H9 (cell line): ENCODE measurements at regions not wholly inside any gene's neighbourhood (a gene's known extent, or its start where the extent isn't known, plus 50 kb on each side); places are given as distances from the start of the nearest gene placed in this dataset.

Experiments
- DNase-seq: peaks from one replicate; pipeline ENCODE4 v3.0.0-alpha.2; 2017
- H2AFZ ChIP-seq: one replicate; pipeline ENCODE4 v1.6.1; 2013; ENCODE audit warnings: mild to moderate bottlenecking, low read length, control low read depth, moderate library complexity
- H2AK5ac ChIP-seq: 2 replicates; pipeline ENCODE4 v1.6.1; 2013; ENCODE audit warnings: low read length, control low read depth, mixed read lengths; ENCODE audit not compliant: insufficient read length
- H2BK120ac ChIP-seq: one replicate; pipeline ENCODE4 v1.6.1; 2013; ENCODE audit warnings: low read depth, mild to moderate bottlenecking, low read length, control low read depth, inconsistent platforms; ENCODE audit not compliant: poor library complexity, severe bottlenecking
- H2BK12ac ChIP-seq: 2 replicates; pipeline ENCODE4 v1.6.1; 2013; ENCODE audit warnings: low read length, control low read depth, mixed read lengths, low read depth; ENCODE audit not compliant: insufficient read length
- H2BK15ac ChIP-seq: 2 replicates; pipeline ENCODE4 v1.6.1; 2013; ENCODE audit warnings: low read depth, low read length, control low read depth
- H2BK20ac ChIP-seq: one replicate; pipeline ENCODE4 v1.6.1; 2013; ENCODE audit warnings: low read depth, mild to moderate bottlenecking, low read length, control low read depth, inconsistent platforms; ENCODE audit not compliant: poor library complexity, severe bottlenecking
- H2BK5ac ChIP-seq: 2 replicates; pipeline ENCODE4 v1.6.1; 2013; ENCODE audit warnings: low read length, control low read depth, mixed read lengths; ENCODE audit not compliant: insufficient read length
- H3K14ac ChIP-seq: 2 replicates; pipeline ENCODE4 v1.6.1; 2013; ENCODE audit warnings: low read length, control low read depth; ENCODE audit not compliant: insufficient read depth
- H3K18ac ChIP-seq: 2 replicates; pipeline ENCODE4 v1.6.1; 2013; ENCODE audit warnings: low read depth, mild to moderate bottlenecking, mixed read lengths, low read length, control low read depth; ENCODE audit not compliant: insufficient read length
- H3K23ac ChIP-seq: 2 replicates; pipeline ENCODE4 v1.6.1; 2013; ENCODE audit warnings: low read length, control low read depth, mixed read lengths, low read depth; ENCODE audit not compliant: insufficient read length
- H3K23me2 ChIP-seq: 2 replicates; pipeline ENCODE4 v1.6.1; 2013; ENCODE audit warnings: low read depth, mild to moderate bottlenecking, mixed read lengths, low read length, control low read depth; ENCODE audit not compliant: insufficient read length, poor library complexity, severe bottlenecking
- H3K27ac ChIP-seq: 2 replicates; pipeline ENCODE4 v1.5.1; 2013; ENCODE audit warnings: low read length, control low read depth, mixed read lengths, low read depth; ENCODE audit not compliant: insufficient read length
- H3K27me3 ChIP-seq: 2 replicates; pipeline ENCODE4 v1.6.1; 2013; ENCODE audit warnings: low read length, control low read depth, inconsistent platforms; ENCODE audit not compliant: insufficient read depth
- H3K4ac ChIP-seq: 2 replicates; pipeline ENCODE4 v1.6.1; 2013; ENCODE audit warnings: low read depth, mild to moderate bottlenecking, control low read depth, inconsistent platforms, low read length, moderate library complexity
- H3K4me1 ChIP-seq: 2 replicates; pipeline ENCODE4 v1.6.1; 2013; ENCODE audit warnings: low read length, control low read depth, inconsistent platforms; ENCODE audit not compliant: insufficient read depth
- H3K4me2 ChIP-seq: 2 replicates; pipeline ENCODE4 v1.6.1; 2013; ENCODE audit warnings: low read length, control low read depth, mixed read lengths; ENCODE audit not compliant: insufficient read length, insufficient read depth
- H3K56ac ChIP-seq: 2 replicates; pipeline ENCODE4 v1.6.1; 2013; ENCODE audit warnings: low read depth, mild to moderate bottlenecking, mixed read lengths, low read length, control low read depth; ENCODE audit not compliant: insufficient read length
- H3K79me1 ChIP-seq: 2 replicates; pipeline ENCODE4 v1.6.1; 2013; ENCODE audit warnings: low read depth, mild to moderate bottlenecking, moderate library complexity, low read length, control low read depth, inconsistent platforms; ENCODE audit not compliant: insufficient read depth, poor library complexity, severe bottlenecking
- H3K79me2 ChIP-seq: 2 replicates; pipeline ENCODE4 v1.6.1; 2013; ENCODE audit warnings: low read length, control low read depth, inconsistent platforms; ENCODE audit not compliant: insufficient read depth
- H3K9ac ChIP-seq: 2 replicates; pipeline ENCODE4 v1.6.1; 2013; ENCODE audit warnings: low read length, control low read depth, mixed read lengths; ENCODE audit not compliant: insufficient read length; ENCODE audit errors: extremely low read depth
- H3K9me3 ChIP-seq: one replicate; pipeline ENCODE4 v1.6.1; 2013; ENCODE audit warnings: low read depth, low read length, inconsistent platforms; ENCODE audit not compliant: control insufficient read depth
- H3T11ph ChIP-seq: one replicate; pipeline ENCODE4 v1.6.1; 2013; ENCODE audit warnings: mild to moderate bottlenecking, low read length, control low read depth, inconsistent platforms
- H4K20me1 ChIP-seq: one replicate; pipeline ENCODE4 v1.6.1; 2013; ENCODE audit not compliant: control insufficient read depth, insufficient read length, insufficient read depth
- H4K5ac ChIP-seq: 2 replicates; pipeline ENCODE4 v1.6.1; 2013; ENCODE audit warnings: low read depth, mild to moderate bottlenecking, mixed read lengths, low read length, control low read depth; ENCODE audit not compliant: insufficient read length
- H4K8ac ChIP-seq: replicated peaks from 2 replicates; pipeline ENCODE4 v1.6.1; 2013; ENCODE audit warnings: low read length, control low read depth, mixed read lengths, low read depth; ENCODE audit not compliant: insufficient read length
- H4K91ac ChIP-seq: 2 replicates; pipeline ENCODE4 v1.6.1; 2013; ENCODE audit warnings: low read depth, mild to moderate bottlenecking, moderate library complexity, mixed read lengths, low read length, control low read depth; ENCODE audit not compliant: insufficient read length
- H3K27ac Mint-ChIP-seq, 3 experiments: 2 replicates in 2 of 3; 3 replicates in 1 of 3; pipeline ENCODE4 v1.8.0; 2020 to 2021; ENCODE audit warnings: mixed read lengths in 3 of 3, mild to moderate bottlenecking in 1 of 3, moderate library complexity in 1 of 3
- H3K27me3 Mint-ChIP-seq: 2 replicates; pipeline ENCODE4 v1.8.0; 2021; ENCODE audit warnings: low read depth, mild to moderate bottlenecking, moderate library complexity, mixed read lengths
- H3K36me3 Mint-ChIP-seq, 3 experiments: 2 replicates in 2 of 3; 3 replicates in 1 of 3; pipeline ENCODE4 v1.8.0; 2020 to 2021; ENCODE audit warnings: low read depth in 3 of 3, mixed read lengths in 3 of 3; ENCODE audit not compliant: insufficient read depth in 1 of 3
- H3K4me1 Mint-ChIP-seq, 2 experiments: 2 replicates each; pipeline ENCODE4 v1.8.0; 2020; ENCODE audit warnings: mixed read lengths in 2 of 2
- H3K4me3 Mint-ChIP-seq, 2 experiments: 2 replicates in 1 of 2; 3 replicates in 1 of 2; pipeline ENCODE4 v1.8.0; 2020 to 2021; ENCODE audit warnings: mild to moderate bottlenecking in 2 of 2, mixed read lengths in 2 of 2, moderate library complexity in 1 of 2
- H3K9me3 Mint-ChIP-seq, 2 experiments: 2 replicates in 1 of 2; 3 replicates in 1 of 2; pipeline ENCODE4 v1.8.0; 2020; ENCODE audit warnings: mild to moderate bottlenecking in 2 of 2, mixed read lengths in 2 of 2, moderate library complexity in 1 of 2
- CTCF ChIP-seq: fragments of 200-600 bp; sonication (generic); conservative IDR thresholded peaks from 3 replicates; pipeline ENCODE4 v1.8.0; 2021; ENCODE audit warnings: antibody characterized with exemption, mild to moderate bottlenecking
- WGBS: extraction: QIAGEN DNeasy Blood & Tissue Kit; methylation state at CpG from one replicate; pipeline ENCODE4 v1.1.7; 2013; ENCODE audit warnings: missing lambda C conversion rate, low lambda C conversion rate, mixed read lengths; ENCODE audit not compliant: insufficient read length; ENCODE audit errors: extremely low coverage; 5-methylcytosine and 5-hydroxymethylcytosine counted together

DNA sequence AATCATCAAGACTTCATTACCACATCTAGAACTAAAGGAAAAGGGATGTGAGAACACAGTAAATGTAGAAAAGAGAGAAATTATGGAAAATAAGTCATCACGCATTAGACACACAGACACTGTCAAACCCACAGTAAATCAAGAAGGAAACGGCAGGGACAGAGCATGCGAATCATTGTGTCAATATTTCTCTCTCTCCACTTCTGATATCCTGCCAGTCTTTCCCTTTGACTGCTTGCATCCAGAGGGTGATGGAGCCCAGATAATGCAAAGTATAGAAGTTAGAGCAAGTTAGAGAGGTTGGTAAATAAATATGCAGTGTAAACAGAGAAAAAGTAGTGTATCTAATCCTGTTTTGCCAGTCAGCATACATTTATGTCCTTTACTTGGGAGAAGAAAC lies 706.8 kb upstream of the ANO3 start:
- Histone ChIP-seq H3K9ac (no peak overlapping the region), H3K27me3 (no peaks in the 10 kb centered on the region), H2BK12ac (no peak overlapping the region), H2BK5ac (no peak overlapping the region), H3K79me2 (no peaks in the 10 kb centered on the region), H3K4me2 (no peak overlapping the region), H3K14ac (no peak overlapping the region), H3K23ac (no peak overlapping the region), H2BK20ac (no peak overlapping the region), H4K91ac (no peak overlapping the region), H2BK120ac (no peak overlapping the region), H3K56ac (no peak overlapping the region), H3K79me1 (no peaks in the 10 kb centered on the region), H3K27ac (no peak overlapping the region), H3K4ac (no peak overlapping the region), H4K20me1 (no peaks in the 10 kb centered on the region), H3K9me3 (no peaks in the 10 kb centered on the region), H4K8ac (no peak overlapping the region), H2BK15ac (no peak overlapping the region), H2AK5ac (no peak overlapping the region), H3T11ph (no peak overlapping the region), H3K4me1 (no peaks in the 10 kb centered on the region), H3K23me2 (no peaks in the 10 kb centered on the region), H3K18ac (no peak overlapping the region), H4K5ac (no peak overlapping the region), H2AFZ (no peak overlapping the region)
- Mint-ChIP-seq H3K4me3 (no peak overlapping the region), H3K27ac (no peak overlapping the region; a peak in 1 of 7 replicates), H3K9me3 (peaks cover 0 to 2% of the 10 kb centered on the region in 2 experiments; a peak in 3 of 5 replicates), H3K36me3 (no peaks in the 10 kb centered on the region), H3K4me1 (no peaks in the 10 kb centered on the region), H3K27me3 (no peaks in the 10 kb centered on the region)
- DNase-seq: no peak
- WGBS: no CpG with 5 or more reads among the region's 3 CpGs
- no peak for TF ChIP-seq CTCF
